OCI-LY3 (cell line): ENCODE measurements at regions not wholly inside any gene's neighbourhood (a gene's known extent, or its start where the extent isn't known, plus 50 kb on each side); places are given as distances from the start of the nearest gene placed in this dataset.

Experiments used
- CTCF ChIP-seq: fragments of 200-600, 300-600 bp; sonication (generic); IDR thresholded peaks from 2 replicates; pipeline ENCODE4 v1.5.1; 2014; ENCODE audit warnings: antibody characterized with exemption, low read length, low read depth
- EZH2phosphoT487 ChIP-seq: fragments of 200-600 bp; shearing (Covaris generic); IDR thresholded peaks from 2 replicates; pipeline ENCODE4 v1.6.1; 2018; ENCODE audit warnings: antibody characterized with exemption, mixed run types, low read depth

GRCh38 chr10:55353414-55353813, 552.4 kb upstream of the PCDH15 start:
- TF ChIP-seq CTCF = no peak
- TF ChIP-seq EZH2phosphoT487 = no peak
